Keratinocyte (primary cell): ENCODE measurements at regions not wholly inside any gene's neighbourhood (a gene's known extent, or its start where the extent isn't known, plus 50 kb on each side); places are given as distances from the start of the nearest gene placed in this dataset.

Experiments used
- DNase-seq: peaks from one replicate; pipeline ENCODE4 v3.0.0-alpha.2; 2011; ENCODE audit warnings: low read depth, missing footprints, low spot score
- FAIRE-seq: peaks from 2 replicates; lab custom pipeline; 2011; peaks lifted over from hg19 to GRCh38; lab: Jason Lieb, UNC
- H2AFZ ChIP-seq: 2 replicates; pipeline ENCODE4 v1.6.0; 2012; ENCODE audit warnings: low read length, control low read depth, inconsistent platforms; ENCODE audit not compliant: control insufficient read depth
- H3K27ac ChIP-seq: 2 replicates; pipeline ENCODE4 v1.5.1; 2011; ENCODE audit warnings: low read length; ENCODE audit not compliant: control insufficient read depth, insufficient read depth
- H3K27me3 ChIP-seq: 3 replicates; pipeline ENCODE4 v1.6.0; 2011; ENCODE audit warnings: low read length; ENCODE audit not compliant: control insufficient read depth, insufficient read depth; ENCODE audit errors: extremely low read depth
- H3K36me3 ChIP-seq, 2 experiments: 2 replicates in 1 of 2; 3 replicates in 1 of 2; pipeline ENCODE4 v1.5.1; 2011; ENCODE audit warnings: low read length in 2 of 2, mild to moderate bottlenecking in 1 of 2; ENCODE audit not compliant: control insufficient read depth in 2 of 2, insufficient read depth in 2 of 2; ENCODE audit errors: extremely low read depth in 1 of 2
- H3K4me1 ChIP-seq: 3 replicates; pipeline ENCODE4 v1.5.1; 2011; ENCODE audit warnings: low read length; ENCODE audit not compliant: control insufficient read depth, insufficient read depth; ENCODE audit errors: extremely low read depth
- H3K4me2 ChIP-seq: 3 replicates; pipeline ENCODE4 v1.6.0; 2011; ENCODE audit warnings: low read depth, low read length; ENCODE audit not compliant: control insufficient read depth, insufficient read depth; ENCODE audit errors: extremely low read depth
- H3K4me3 ChIP-seq, 3 experiments: fragments of 200-600 bp in 1 of 3; sonication (generic) in 1 of 3; 2 replicates in 2 of 3; 3 replicates in 1 of 3; pipeline ENCODE4 v1.5.1; 2011 to 2016; ENCODE audit warnings: low read length in 3 of 3, mild to moderate bottlenecking in 3 of 3, control low read depth in 2 of 3, inconsistent platforms in 1 of 3, low read depth in 1 of 3, mixed read lengths in 1 of 3, mixed run types in 1 of 3, moderate library complexity in 1 of 3; ENCODE audit not compliant: control insufficient read depth in 2 of 3, insufficient read depth in 2 of 3; ENCODE audit errors: extremely low read depth in 1 of 3
- H3K79me2 ChIP-seq: 2 replicates; pipeline ENCODE4 v1.6.0; 2012; ENCODE audit warnings: low read length; ENCODE audit not compliant: control insufficient read depth, insufficient read depth
- H3K9ac ChIP-seq: 3 replicates; pipeline ENCODE4 v1.6.0; 2011; ENCODE audit warnings: low read length; ENCODE audit not compliant: control insufficient read depth, insufficient read depth; ENCODE audit errors: extremely low read depth
- H3K9me1 ChIP-seq: 3 replicates; pipeline ENCODE4 v1.6.0; 2011; ENCODE audit warnings: low read length; ENCODE audit not compliant: control insufficient read depth, insufficient read depth; ENCODE audit errors: extremely low read depth
- H3K9me3 ChIP-seq: 2 replicates; pipeline ENCODE4 v1.5.1; 2012; ENCODE audit warnings: low read depth, low read length; ENCODE audit not compliant: control insufficient read depth
- H4K20me1 ChIP-seq: 3 replicates; pipeline ENCODE4 v1.6.0; 2011; ENCODE audit warnings: low read length; ENCODE audit not compliant: control insufficient read depth, insufficient read depth; ENCODE audit errors: extremely low read depth
- EZH2 ChIP-seq: IDR thresholded peaks from one replicate; pipeline ENCODE4 v1.6.1; 2012; ENCODE audit warnings: inconsistent platforms, mild to moderate bottlenecking, low read length, moderate library complexity
- dilution Hi-C: fragments of 300-500 bp; cut with MboI; formaldehyde crosslinking; loops from one replicate; pipeline ENCODE4 v1.7.0; 2020; ENCODE audit warnings: low sequenced_read_pairs; ENCODE audit not compliant: extremely low pct_ligation_motif_present
- TF ChIP-seq, protein P1 (sequence below), 3 experiments: IDR thresholded peaks in 1 of 3; conservative IDR thresholded peaks in 1 of 3; optimal IDR thresholded peaks in 1 of 3; 2 replicates in 2 of 3; 3 replicates in 1 of 3; pipeline versions ENCODE3 to v1.5.1; 2011; ENCODE audit warnings: low read length in 3 of 3, mild to moderate bottlenecking in 3 of 3, moderate library complexity in 2 of 3, control low read depth in 1 of 3, inconsistent platforms in 1 of 3; ENCODE audit not compliant: insufficient read depth in 2 of 3; ENCODE audit errors: extremely low read depth in 1 of 3

DNA sequence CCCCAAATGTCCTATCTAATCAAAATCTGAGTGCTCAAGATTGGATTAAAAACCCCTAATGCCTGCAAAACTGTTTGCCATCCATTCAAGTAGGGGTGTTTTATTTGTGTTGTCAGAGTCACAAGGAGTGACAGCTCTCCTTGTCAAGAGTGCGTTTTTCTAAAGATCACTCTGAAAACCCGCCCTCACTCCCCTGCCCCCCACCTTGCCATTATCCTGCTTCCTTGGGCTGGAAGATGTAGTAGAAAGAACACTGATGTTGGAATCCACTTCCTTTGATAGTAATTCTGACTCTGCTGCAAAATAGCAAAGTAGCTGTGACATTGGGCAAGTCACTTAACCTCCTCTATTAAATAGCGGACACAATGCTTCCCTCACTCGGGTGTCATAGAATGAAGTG, 155.6 kb downstream of the TSN start:
- Histone ChIP-seq H3K27ac (no peak overlapping the region), H3K79me2 (no peaks in the 10 kb centered on the region), H3K36me3 (no peaks in the 10 kb centered on the region), H2AFZ (no peak overlapping the region), H3K27me3 (no peaks in the 10 kb centered on the region), H3K9ac (no peak overlapping the region), H3K9me3 (no peaks in the 10 kb centered on the region), H3K4me3 (no peak overlapping the region), H3K4me1 (no peaks in the 10 kb centered on the region), H3K9me1 (no peaks in the 10 kb centered on the region), H4K20me1 (no peaks in the 10 kb centered on the region), H3K4me2 (no peak overlapping the region)
- DNase-seq: no peak
- dilution Hi-C loops: no loop called here
- no peak for TF ChIP-seq EZH2
- TF ChIP-seq, protein P1, sequence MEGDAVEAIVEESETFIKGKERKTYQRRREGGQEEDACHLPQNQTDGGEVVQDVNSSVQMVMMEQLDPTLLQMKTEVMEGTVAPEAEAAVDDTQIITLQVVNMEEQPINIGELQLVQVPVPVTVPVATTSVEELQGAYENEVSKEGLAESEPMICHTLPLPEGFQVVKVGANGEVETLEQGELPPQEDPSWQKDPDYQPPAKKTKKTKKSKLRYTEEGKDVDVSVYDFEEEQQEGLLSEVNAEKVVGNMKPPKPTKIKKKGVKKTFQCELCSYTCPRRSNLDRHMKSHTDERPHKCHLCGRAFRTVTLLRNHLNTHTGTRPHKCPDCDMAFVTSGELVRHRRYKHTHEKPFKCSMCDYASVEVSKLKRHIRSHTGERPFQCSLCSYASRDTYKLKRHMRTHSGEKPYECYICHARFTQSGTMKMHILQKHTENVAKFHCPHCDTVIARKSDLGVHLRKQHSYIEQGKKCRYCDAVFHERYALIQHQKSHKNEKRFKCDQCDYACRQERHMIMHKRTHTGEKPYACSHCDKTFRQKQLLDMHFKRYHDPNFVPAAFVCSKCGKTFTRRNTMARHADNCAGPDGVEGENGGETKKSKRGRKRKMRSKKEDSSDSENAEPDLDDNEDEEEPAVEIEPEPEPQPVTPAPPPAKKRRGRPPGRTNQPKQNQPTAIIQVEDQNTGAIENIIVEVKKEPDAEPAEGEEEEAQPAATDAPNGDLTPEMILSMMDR (optimal IDR thresholded peaks at IDR 0.05 in 1 of 3, IDR thresholded peaks at IDR 0.05 in 1 of 3, conservative IDR thresholded peaks at IDR 0.05 in 1 of 3; ENCODE audit: extremely low read depth in 1 of 3, insufficient read depth in 2 of 3, low read length in 3 of 3): no peak
- FAIRE-seq: no peak

DNA sequence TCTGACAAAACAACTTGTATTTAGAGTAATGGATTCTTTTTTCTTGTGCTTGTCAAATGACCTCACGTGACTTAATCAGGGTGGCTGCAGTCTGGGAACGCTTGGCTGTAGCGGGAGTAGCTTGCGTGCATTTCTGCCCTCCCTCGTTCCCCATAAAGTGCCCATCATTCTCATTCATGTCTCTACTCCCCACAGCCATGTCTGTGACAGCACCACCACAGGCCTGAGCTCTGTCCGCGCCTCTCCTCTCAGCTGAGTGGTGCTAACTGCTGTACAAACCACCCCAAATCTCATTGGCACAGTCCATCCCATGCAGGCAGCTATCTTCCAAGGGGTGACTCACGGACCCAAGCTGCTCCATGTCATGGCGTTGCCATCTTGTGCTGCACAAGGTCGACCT, 161.7 kb downstream of the TSN start:
- no peak for DNase-seq
- no peaks in the 10 kb centered on the region for H3K36me3 ChIP-seq
- no peaks in the 10 kb centered on the region for H3K27me3 ChIP-seq
- no peaks in the 10 kb centered on the region for H3K9me3 ChIP-seq
- FAIRE-seq: no peak
- H4K20me1 ChIP-seq: no peaks in the 10 kb centered on the region
- H3K4me3 ChIP-seq: no peak overlapping the region
- no peak for TF ChIP-seq EZH2
- TF ChIP-seq, protein P1 (optimal IDR thresholded peaks at IDR 0.05 in 1 of 3, IDR thresholded peaks at IDR 0.05 in 1 of 3, conservative IDR thresholded peaks at IDR 0.05 in 1 of 3; ENCODE audit: extremely low read depth in 1 of 3, insufficient read depth in 2 of 3, low read length in 3 of 3): no peak
- H3K27ac ChIP-seq: no peak overlapping the region
- no peak overlapping the region for H2AFZ ChIP-seq
- no peak overlapping the region for H3K4me2 ChIP-seq
- H3K9ac ChIP-seq: no peak overlapping the region
- no peaks in the 10 kb centered on the region for H3K79me2 ChIP-seq
- dilution Hi-C loops: no loop called here
- H3K9me1 ChIP-seq: no peaks in the 10 kb centered on the region
- H3K4me1 ChIP-seq: no peaks in the 10 kb centered on the region
